SU-DHL-6 (cell line): ENCODE measurements at regions not wholly inside any gene's neighbourhood (a gene's known extent, or its start where the extent isn't known, plus 50 kb on each side); places are given as distances from the start of the nearest gene placed in this dataset.

Source experiments
- EZH2phosphoT487 ChIP-seq: fragments of 200-600 bp; sonication (generic), shearing (Covaris generic); conservative IDR thresholded peaks from 2 replicates; pipeline ENCODE4 v1.6.1; 2018; ENCODE audit warnings: mild to moderate bottlenecking, antibody characterized with exemption, low read length, moderate library complexity, mixed read lengths
- TF ChIP-seq, protein P1 (sequence below): fragments of 200-600 bp; sonication (generic); IDR thresholded peaks from one replicate; pipeline ENCODE4 v1.5.1; 2017; ENCODE audit warnings: antibody characterized with exemption, mild to moderate bottlenecking, low read length, moderate library complexity; ENCODE audit not compliant: insufficient read depth, poor library complexity, severe bottlenecking

DNA sequence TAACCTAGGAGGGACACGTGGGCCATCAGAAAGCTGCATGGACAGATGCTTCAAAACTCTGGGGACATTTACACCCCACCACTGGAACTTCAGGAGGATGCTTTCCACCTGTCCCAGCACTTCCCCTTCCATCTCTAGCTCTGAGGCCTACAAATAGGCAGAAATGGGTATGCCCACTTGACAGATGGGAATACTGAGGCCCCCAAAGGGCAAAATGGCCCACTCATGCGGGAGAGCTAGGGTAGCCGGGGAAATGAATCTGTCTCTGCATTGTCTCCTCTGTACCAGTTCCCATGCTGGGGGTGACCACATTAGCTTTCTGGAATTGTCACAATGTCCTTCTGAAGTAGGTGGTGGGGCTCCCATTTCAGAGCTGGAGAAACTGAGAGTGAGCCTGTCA is 592.1 kb upstream of the CDH5 start:
- TF ChIP-seq, protein P1, sequence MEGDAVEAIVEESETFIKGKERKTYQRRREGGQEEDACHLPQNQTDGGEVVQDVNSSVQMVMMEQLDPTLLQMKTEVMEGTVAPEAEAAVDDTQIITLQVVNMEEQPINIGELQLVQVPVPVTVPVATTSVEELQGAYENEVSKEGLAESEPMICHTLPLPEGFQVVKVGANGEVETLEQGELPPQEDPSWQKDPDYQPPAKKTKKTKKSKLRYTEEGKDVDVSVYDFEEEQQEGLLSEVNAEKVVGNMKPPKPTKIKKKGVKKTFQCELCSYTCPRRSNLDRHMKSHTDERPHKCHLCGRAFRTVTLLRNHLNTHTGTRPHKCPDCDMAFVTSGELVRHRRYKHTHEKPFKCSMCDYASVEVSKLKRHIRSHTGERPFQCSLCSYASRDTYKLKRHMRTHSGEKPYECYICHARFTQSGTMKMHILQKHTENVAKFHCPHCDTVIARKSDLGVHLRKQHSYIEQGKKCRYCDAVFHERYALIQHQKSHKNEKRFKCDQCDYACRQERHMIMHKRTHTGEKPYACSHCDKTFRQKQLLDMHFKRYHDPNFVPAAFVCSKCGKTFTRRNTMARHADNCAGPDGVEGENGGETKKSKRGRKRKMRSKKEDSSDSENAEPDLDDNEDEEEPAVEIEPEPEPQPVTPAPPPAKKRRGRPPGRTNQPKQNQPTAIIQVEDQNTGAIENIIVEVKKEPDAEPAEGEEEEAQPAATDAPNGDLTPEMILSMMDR = no peak
- TF ChIP-seq EZH2phosphoT487 = no peak
